Globus pallidus (tissue), 1 donor: ENCODE measurements at regions not wholly inside any gene's neighbourhood (a gene's known extent, or its start where the extent isn't known, plus 50 kb on each side); places are given as distances from the start of the nearest gene placed in this dataset.

Experiments
- DNase-seq: peaks from one replicate; pipeline ENCODE4 v3.0.0-alpha.2; 2015; ENCODE audit warnings: low spot score

- DNase-seq, result no peak
Measured at GRCh38 chr1:183711165-183711682, 58.1 kb upstream of the APOBEC4 start.

- DNase-seq, result no peak
Measured at GRCh38 chr1:183710734-183711133, 57.6 kb upstream of the APOBEC4 start.

GRCh38 chr1:183710333-183710732, 57.2 kb upstream of the APOBEC4 start:
- no peak for DNase-seq

GRCh38 chr1:183704131-183704530, 51.0 kb upstream of the APOBEC4 start:
- no peak for DNase-seq
